ENCODE measurements at regions not wholly inside any gene's neighbourhood (a gene's known extent, or its start where the extent isn't known, plus 50 kb on each side); places are given as distances from the start of the nearest gene placed in this dataset.

DNA sequence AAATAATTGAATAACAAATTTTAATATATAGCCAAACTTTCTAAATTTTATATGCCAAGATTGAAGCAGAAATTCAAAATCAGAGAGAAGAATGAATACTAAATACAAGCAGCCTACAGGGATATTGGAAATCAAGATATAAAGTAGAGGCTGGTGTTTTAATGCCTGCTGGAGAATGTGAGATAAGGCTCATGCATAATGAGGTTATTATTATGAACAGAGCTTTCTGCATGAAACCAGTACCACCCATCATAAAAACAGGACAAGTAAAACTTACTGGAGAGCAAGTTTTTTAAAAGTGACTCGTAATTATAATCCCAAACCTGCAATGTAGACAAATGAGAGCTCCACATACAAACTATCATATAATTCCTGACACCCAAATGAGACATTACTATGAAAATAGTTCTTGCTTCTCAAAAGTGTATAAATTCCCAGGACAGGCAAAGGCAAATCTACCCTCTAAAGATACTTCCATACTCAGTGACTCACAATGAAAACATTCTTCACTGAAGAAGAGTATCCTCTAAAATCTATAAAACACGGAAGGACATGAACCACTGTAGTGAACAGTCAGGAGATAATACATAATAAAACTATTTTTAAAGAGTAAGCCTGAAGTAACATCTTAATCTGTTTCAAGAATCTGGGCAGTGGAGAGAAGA is 532.0 kb upstream of the GRAMD2B start:
- no peak overlapping the region for H3K14ac ChIP-seq (ENCODE audit: low read length)
- no CpG with 5 or more reads among the region's 2 CpGs for WGBS (ENCODE audit: extremely low coverage, insufficient coverage, insufficient read length)

DNA sequence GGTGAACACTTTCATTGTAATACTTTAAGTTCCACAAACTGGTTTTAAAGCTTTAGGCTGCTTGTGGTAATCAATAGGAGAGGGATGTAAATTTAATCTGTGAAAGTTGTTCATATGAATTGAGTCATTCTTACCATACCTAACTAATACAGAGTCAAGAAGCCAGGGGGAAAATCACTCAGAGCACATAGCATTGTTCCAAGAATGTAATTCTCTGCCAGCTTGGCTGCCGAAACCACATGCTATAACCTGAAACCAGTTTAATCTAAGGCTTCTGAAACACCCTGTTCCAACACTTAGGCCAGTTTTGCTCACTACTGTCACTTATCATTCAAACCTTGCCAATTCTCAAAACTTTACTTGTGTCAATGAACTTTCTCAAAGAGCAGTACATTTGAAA is 528.8 kb upstream of the GRAMD2B start:
- H2BK120ac ChIP-seq (ENCODE audit: insufficient read depth, low read length, poor library complexity) = no peak overlapping the region
- H3K4ac ChIP-seq (ENCODE audit: low read depth, low read length) = no peak overlapping the region
- no CpG with 5 or more reads among the region's 1 CpG for WGBS (ENCODE audit: extremely low coverage, insufficient coverage, insufficient read length)
- no peaks in the 10 kb centered on the region for H3K27me3 ChIP-seq (ENCODE audit: insufficient read depth, low read length)
- H3K4me2 ChIP-seq (ENCODE audit: low read length) = no peak overlapping the region
- H3K4me1 ChIP-seq (ENCODE audit: control insufficient read depth in 1 of 2, insufficient read depth in 2 of 2, low read length in 2 of 2) = no peaks in the 10 kb centered on the region
- H3K23ac ChIP-seq (ENCODE audit: low read length) = no peak overlapping the region
- no peak overlapping the region for H3K14ac ChIP-seq (ENCODE audit: low read length)
- H4K8ac ChIP-seq (ENCODE audit: low read depth, low read length) = no peak overlapping the region
- no peak overlapping the region for H2AK5ac ChIP-seq (ENCODE audit: low read length)
- H3K9me3 ChIP-seq (ENCODE audit: insufficient read depth, low read depth, low read length) = no peaks in the 10 kb centered on the region
- no peak overlapping the region for H2BK5ac ChIP-seq (ENCODE audit: low read depth, low read length, poor library complexity)
- no peaks in the 10 kb centered on the region for H3K79me1 ChIP-seq (ENCODE audit: low read length)
- no peak overlapping the region for H2AFZ ChIP-seq (ENCODE audit: insufficient read depth, low read length, poor library complexity)
- H3K36me3 ChIP-seq (ENCODE audit: control insufficient read depth in 1 of 2, insufficient read depth in 2 of 2, low read length in 2 of 2) = no peaks in the 10 kb centered on the region
- H4K12ac ChIP-seq (ENCODE audit: low read depth, low read length) = no peak overlapping the region
- no peak overlapping the region for H3K18ac ChIP-seq (ENCODE audit: low read length)
- H2BK12ac ChIP-seq (ENCODE audit: low read length) = no peak overlapping the region
- no peak overlapping the region for H3K4me3 ChIP-seq (ENCODE audit: low read depth, low read length)
- no peaks in the 10 kb centered on the region for H3K79me2 ChIP-seq (ENCODE audit: control insufficient read depth, insufficient read depth, low read length, poor library complexity)
- no peak overlapping the region for H4K91ac ChIP-seq (ENCODE audit: low read depth, low read length)
- no peak overlapping the region for H3K27ac ChIP-seq (ENCODE audit: low read depth, low read length)
- H3K9ac ChIP-seq (ENCODE audit: low read length) = no peak overlapping the region
- peak in 1 of 2 donors; percentile 3 for DNase-seq

More for the DNA sequence above, 532.0 kb upstream of the GRAMD2B start:
- Histone ChIP-seq H3K23ac (ENCODE audit: low read length) (no peak overlapping the region), H2AFZ (ENCODE audit: insufficient read depth, low read length, poor library complexity) (no peak overlapping the region), H3K36me3 (ENCODE audit: control insufficient read depth in 1 of 2, insufficient read depth in 2 of 2, low read length in 2 of 2) (no peaks in the 10 kb centered on the region), H3K4me2 (ENCODE audit: low read length) (no peak overlapping the region), H3K4me3 (ENCODE audit: low read depth, low read length) (no peak overlapping the region), H4K91ac (ENCODE audit: low read depth, low read length) (no peak overlapping the region), H3K79me2 (ENCODE audit: control insufficient read depth, insufficient read depth, low read length, poor library complexity) (no peaks in the 10 kb centered on the region), H3K4me1 (ENCODE audit: control insufficient read depth in 1 of 2, insufficient read depth in 2 of 2, low read length in 2 of 2) (no peaks in the 10 kb centered on the region), H4K12ac (ENCODE audit: low read depth, low read length) (no peak overlapping the region), H3K79me1 (ENCODE audit: low read length) (no peaks in the 10 kb centered on the region), H4K8ac (ENCODE audit: low read depth, low read length) (no peak overlapping the region), H2AK5ac (ENCODE audit: low read length) (no peak overlapping the region), H2BK5ac (ENCODE audit: low read depth, low read length, poor library complexity) (no peak overlapping the region), H3K27ac (ENCODE audit: low read depth, low read length) (no peak overlapping the region), H2BK12ac (ENCODE audit: low read length) (no peak overlapping the region), H3K9ac (ENCODE audit: low read length) (no peak overlapping the region), H3K27me3 (ENCODE audit: insufficient read depth, low read length) (no peaks in the 10 kb centered on the region), H3K18ac (ENCODE audit: low read length) (no peak overlapping the region), H2BK120ac (ENCODE audit: insufficient read depth, low read length, poor library complexity) (no peak overlapping the region), H3K9me3 (ENCODE audit: insufficient read depth, low read depth, low read length) (no peaks in the 10 kb centered on the region), H3K4ac (ENCODE audit: low read depth, low read length) (no peak overlapping the region)
- DNase-seq = no peak

DNA sequence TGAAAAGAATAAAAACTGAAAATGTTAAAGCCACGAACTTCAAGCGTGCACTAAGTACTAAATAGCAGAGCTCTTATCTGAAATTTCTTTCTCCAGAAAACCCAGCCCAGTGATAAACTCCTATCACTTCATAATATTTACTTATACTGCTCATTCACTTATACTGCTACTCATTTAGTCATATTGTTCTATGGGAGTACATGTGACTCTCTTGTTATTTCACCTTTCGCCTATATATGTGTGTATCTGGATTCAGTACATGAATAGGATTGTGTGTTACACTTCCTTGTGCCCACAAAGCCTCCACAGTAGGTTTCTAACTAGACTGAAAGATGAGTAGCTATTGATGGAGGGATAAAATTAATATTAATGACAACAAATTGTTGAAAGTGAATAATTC is 526.8 kb upstream of the GRAMD2B start:
- H3K36me3 ChIP-seq (ENCODE audit: control insufficient read depth in 1 of 2, insufficient read depth in 2 of 2, low read length in 2 of 2) = no peaks in the 10 kb centered on the region
- no peaks in the 10 kb centered on the region for H3K79me2 ChIP-seq (ENCODE audit: control insufficient read depth, insufficient read depth, low read length, poor library complexity)
- no peaks in the 10 kb centered on the region for H3K79me1 ChIP-seq (ENCODE audit: low read length)
- H3K9ac ChIP-seq (ENCODE audit: low read length) = no peak overlapping the region
- no peak overlapping the region for H3K23ac ChIP-seq (ENCODE audit: low read length)
- no peak overlapping the region for H3K4ac ChIP-seq (ENCODE audit: low read depth, low read length)
- no peak overlapping the region for H2AK5ac ChIP-seq (ENCODE audit: low read length)
- no peaks in the 10 kb centered on the region for H3K9me3 ChIP-seq (ENCODE audit: insufficient read depth, low read depth, low read length)
- no peak overlapping the region for H2BK120ac ChIP-seq (ENCODE audit: insufficient read depth, low read length, poor library complexity)
- no peak overlapping the region for H2BK12ac ChIP-seq (ENCODE audit: low read length)
- H3K4me1 ChIP-seq (ENCODE audit: control insufficient read depth in 1 of 2, insufficient read depth in 2 of 2, low read length in 2 of 2) = no peaks in the 10 kb centered on the region
- H3K4me3 ChIP-seq (ENCODE audit: low read depth, low read length) = no peak overlapping the region
- no peak overlapping the region for H4K91ac ChIP-seq (ENCODE audit: low read depth, low read length)
- no peak for DNase-seq
- H3K18ac ChIP-seq (ENCODE audit: low read length) = no peak overlapping the region
- no peak overlapping the region for H2AFZ ChIP-seq (ENCODE audit: insufficient read depth, low read length, poor library complexity)
- no CpG with 5 or more reads among the region's 3 CpGs for WGBS (ENCODE audit: extremely low coverage, insufficient coverage, insufficient read length)
- H3K27ac ChIP-seq (ENCODE audit: low read depth, low read length) = no peak overlapping the region
- H4K12ac ChIP-seq (ENCODE audit: low read depth, low read length) = no peak overlapping the region
- no peak overlapping the region for H2BK5ac ChIP-seq (ENCODE audit: low read depth, low read length, poor library complexity)
- no peak overlapping the region for H3K4me2 ChIP-seq (ENCODE audit: low read length)
- H4K8ac ChIP-seq (ENCODE audit: low read depth, low read length) = no peak overlapping the region
- H3K27me3 ChIP-seq (ENCODE audit: insufficient read depth, low read length) = no peaks in the 10 kb centered on the region
- H3K14ac ChIP-seq (ENCODE audit: low read length) = no peak overlapping the region

DNA sequence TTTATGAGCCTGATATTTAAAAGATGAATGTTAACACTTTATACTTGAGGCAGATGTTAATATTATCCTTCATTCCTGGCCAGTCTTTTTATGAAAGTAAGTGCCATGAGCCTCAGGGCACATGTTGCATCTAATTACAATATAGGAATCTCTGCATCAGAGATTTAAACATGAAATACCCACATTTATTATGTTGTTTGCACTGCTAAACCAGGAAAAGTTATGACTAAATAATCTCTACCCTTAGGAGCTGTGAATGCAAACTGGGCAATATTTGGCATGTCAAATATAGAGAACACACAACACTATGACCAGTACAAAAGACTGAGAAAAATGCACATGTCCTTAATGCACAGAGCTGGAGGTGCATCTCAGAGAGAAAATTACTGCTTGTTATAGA is 526.1 kb upstream of the GRAMD2B start:
- H3K79me2 ChIP-seq (ENCODE audit: control insufficient read depth, insufficient read depth, low read length, poor library complexity) = no peaks in the 10 kb centered on the region
- no peak overlapping the region for H3K18ac ChIP-seq (ENCODE audit: low read length)
- no peaks in the 10 kb centered on the region for H3K4me1 ChIP-seq (ENCODE audit: control insufficient read depth in 1 of 2, insufficient read depth in 2 of 2, low read length in 2 of 2)

More for the DNA sequence above, 526.1 kb upstream of the GRAMD2B start:
- Histone ChIP-seq H2BK120ac (ENCODE audit: insufficient read depth, low read length, poor library complexity) (no peak overlapping the region), H2AFZ (ENCODE audit: insufficient read depth, low read length, poor library complexity) (no peak overlapping the region), H2AK5ac (ENCODE audit: low read length) (no peak overlapping the region), H3K9ac (ENCODE audit: low read length) (no peak overlapping the region), H4K8ac (ENCODE audit: low read depth, low read length) (no peak overlapping the region), H3K27me3 (ENCODE audit: insufficient read depth, low read length) (no peaks in the 10 kb centered on the region), H4K12ac (ENCODE audit: low read depth, low read length) (no peak overlapping the region), H3K36me3 (ENCODE audit: control insufficient read depth in 1 of 2, insufficient read depth in 2 of 2, low read length in 2 of 2) (no peaks in the 10 kb centered on the region), H3K27ac (ENCODE audit: low read depth, low read length) (no peak overlapping the region), H3K4me2 (ENCODE audit: low read length) (no peak overlapping the region), H3K23ac (ENCODE audit: low read length) (no peak overlapping the region), H3K4ac (ENCODE audit: low read depth, low read length) (no peak overlapping the region), H2BK5ac (ENCODE audit: low read depth, low read length, poor library complexity) (no peak overlapping the region), H3K4me3 (ENCODE audit: low read depth, low read length) (no peak overlapping the region), H4K91ac (ENCODE audit: low read depth, low read length) (no peak overlapping the region), H3K79me1 (ENCODE audit: low read length) (no peaks in the 10 kb centered on the region), H3K14ac (ENCODE audit: low read length) (no peak overlapping the region), H2BK12ac (ENCODE audit: low read length) (no peak overlapping the region), H3K9me3 (ENCODE audit: insufficient read depth, low read depth, low read length) (no peaks in the 10 kb centered on the region)
- DNase-seq = no peak
